ENCODE measurements at regions not wholly inside any gene's neighbourhood (a gene's known extent, or its start where the extent isn't known, plus 50 kb on each side); places are given as distances from the start of the nearest gene placed in this dataset.
"Not testable (repeated sequence)": the region's sequence is repeated elsewhere in the genome, so short reads cannot be mapped to it uniquely, and the experiment has no call there.

- no peak for DNase-seq
Measured at GRCh38 chr13:83453723-83454122, 428.6 kb downstream of the SLITRK1 start.

DNA sequence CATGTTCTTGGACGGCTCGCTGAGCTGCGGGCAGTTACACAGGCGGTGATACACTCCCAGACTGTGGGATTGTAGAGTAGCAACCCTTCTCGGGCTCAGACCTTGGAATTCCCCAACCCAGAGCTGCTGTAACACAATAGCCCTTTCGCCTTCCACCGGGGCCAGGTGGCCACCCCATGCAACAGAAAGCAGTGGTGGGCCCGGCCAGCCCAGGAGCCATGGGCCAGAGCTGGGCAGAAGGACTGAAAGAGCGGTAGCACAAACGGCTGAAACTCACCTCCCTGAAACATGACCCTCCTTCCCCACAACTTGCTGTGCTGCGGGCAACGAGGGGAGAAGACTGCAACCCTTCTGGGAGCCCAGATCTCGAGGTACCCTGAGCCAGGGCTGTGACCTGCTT lies 429.0 kb downstream of the SLITRK1 start:
- DNase-seq, result no peak

GRCh38 chr13:83452292-83452950 lies 429.9 kb downstream of the SLITRK1 start:
- no peak for DNase-seq

DNA sequence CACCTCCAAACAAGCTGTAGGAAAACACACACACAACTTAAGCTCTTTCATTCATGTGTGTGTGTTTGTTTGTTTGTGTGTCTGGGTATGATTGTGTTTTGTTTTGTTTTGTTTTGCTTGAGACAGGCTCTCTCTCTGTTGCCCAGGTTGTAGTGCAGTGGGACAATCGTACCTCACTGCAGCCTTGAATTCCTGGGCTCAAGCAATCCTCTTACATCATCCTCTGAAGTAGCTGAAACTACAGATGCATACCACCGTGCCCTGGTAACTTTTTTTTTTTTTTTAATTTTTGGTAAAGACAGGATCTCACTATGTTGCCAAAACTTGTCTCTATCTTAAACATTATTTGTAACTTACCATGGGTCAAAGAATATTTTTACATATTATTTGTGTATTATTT lies 431.7 kb downstream of the SLITRK1 start:
- no peak for DNase-seq

GRCh38 chr13:83449668-83450395 lies 432.4 kb downstream of the SLITRK1 start:
- DNase-seq, result no peak

DNA sequence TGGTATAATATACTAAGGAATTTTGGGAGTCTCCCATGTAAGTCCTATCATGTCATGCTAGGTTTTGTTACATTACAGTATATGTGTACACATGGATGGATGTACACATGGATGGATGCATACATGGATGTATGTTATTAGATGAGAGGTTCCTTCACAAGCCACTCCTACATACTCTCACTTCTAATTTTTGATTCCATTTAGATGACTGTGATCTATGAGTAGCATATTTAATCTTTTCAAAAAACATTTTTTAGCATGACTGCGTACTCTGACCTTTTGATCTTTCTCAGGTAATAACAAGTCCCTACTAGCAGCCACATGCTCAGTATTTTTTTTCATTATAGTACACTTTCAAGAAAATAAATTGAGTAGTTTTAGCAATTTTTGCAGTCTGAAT lies 441.8 kb downstream of the SLITRK1 start:
- DNase-seq, result no peak

GRCh38 chr13:83439464-83439863 lies 442.8 kb downstream of the SLITRK1 start:
- DNase-seq, result not testable (repeated sequence)

DNA sequence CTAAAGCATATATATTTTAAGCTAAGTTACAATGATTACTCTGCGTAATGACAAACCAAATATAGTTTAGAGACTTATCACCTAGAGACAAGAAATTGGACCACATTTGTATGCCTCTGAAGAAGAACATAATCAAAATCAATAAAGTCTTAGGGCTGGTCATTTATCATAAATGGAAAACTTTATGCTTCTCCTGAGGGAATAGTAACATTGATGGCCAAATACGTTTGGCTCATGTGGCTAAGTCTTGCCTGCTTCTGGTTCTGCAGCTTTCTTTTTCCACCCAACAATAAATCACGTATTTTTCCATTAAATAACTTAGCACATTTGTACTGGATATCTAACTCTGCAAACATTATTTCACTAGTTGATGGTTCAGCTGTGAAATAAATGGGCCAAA lies 458.4 kb downstream of the SLITRK1 start:
- DNase-seq, result no peak

- DNase-seq, result no peak
Measured at GRCh38 chr13:83423381-83423780, 458.9 kb downstream of the SLITRK1 start.

DNA sequence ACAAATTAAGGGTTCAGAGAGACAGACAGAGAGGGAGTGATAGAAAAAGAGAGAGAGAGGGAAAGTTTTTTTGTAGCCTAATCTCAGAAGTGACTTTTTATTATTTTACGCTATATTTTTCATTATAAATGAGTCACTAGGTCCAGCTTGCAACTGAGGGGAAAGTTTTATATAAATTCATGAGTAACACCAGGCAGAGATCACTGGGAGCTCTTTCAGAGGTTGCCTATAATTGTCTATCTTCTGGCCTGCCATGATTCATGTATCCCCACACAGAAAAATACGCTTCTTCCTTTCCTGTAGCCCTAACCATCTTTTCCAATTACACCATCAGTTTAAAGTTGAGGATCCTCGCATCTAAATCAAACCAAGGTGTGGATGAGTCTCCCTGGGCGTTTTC lies 467.9 kb downstream of the SLITRK1 start:
- DNase-seq, result no peak

- DNase-seq, result no peak
Measured at GRCh38 chr13:83386609-83387008, 495.7 kb downstream of the SLITRK1 start.

- no peak for DNase-seq
Measured at GRCh38 chr13:83378908-83379307, 503.4 kb downstream of the SLITRK1 start.

DNA sequence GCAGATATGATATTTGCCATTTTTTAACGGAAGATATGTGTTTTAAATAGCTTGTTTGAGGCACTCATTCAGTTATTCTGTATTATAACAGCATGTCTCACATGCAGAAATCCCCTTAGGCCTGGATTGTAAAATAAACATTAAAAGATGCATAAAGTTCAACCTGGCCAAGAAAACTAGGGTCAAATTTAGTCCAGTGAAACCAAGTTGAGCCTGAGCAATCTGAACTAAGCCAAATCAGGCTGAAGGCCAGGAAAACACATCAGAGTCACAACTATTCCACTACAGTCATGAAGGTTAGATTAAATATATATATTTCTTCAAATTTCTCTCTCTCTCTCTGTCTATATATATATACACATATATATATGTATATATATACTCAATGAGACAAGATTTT lies 504.8 kb downstream of the SLITRK1 start:
- DNase-seq, result no peak

DNA sequence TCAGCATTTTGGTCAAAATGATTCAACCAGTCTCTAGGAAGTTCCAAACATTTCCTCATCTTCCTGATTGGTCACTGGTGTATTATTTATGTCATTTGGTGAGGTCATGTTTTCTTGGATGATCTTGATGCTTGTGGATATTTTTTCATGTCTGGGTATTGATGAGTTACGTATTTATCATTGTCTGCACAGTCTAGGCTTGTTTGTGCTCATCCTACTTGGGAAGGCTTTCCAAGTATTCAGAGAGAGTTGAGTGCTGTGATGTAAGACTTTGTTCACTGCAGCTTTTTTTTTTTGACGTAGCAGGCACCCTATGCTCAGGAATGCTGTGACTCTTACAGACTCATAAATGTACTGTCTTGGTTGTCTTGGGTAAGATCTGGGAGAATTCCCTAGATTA lies 509.5 kb downstream of the SLITRK1 start:
- no peak for DNase-seq

GRCh38 chr13:83365723-83366122 lies 516.6 kb downstream of the SLITRK1 start:
- DNase-seq, result no peak

- no peak for DNase-seq
Measured at GRCh38 chr13:83355041-83355440, 527.2 kb downstream of the SLITRK1 start.

- DNase-seq, result no peak
Measured at GRCh38 chr13:83352391-83352790, 529.9 kb downstream of the SLITRK1 start.

GRCh38 chr13:83350569-83350968 lies 531.7 kb downstream of the SLITRK1 start:
- no peak for DNase-seq

DNA sequence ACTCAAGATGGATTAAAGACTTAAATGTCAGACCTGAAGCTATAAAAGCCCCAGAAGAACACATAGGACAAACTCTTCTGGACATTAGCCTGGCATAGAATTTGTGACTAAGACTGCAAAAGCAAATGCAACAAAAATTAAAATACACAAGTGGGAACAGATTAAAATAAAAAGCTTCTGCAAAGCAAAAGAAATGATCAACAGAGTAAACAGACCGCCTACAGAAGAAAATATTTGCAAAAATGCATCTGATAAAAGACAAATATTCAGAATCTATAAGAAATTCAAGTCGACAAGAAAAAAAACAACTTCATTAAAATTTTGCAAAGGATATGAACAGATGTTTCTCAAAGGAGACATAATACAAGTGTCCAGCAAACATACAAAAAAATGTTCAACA lies 537.8 kb downstream of the SLITRK1 start:
- no peak for DNase-seq

DNA sequence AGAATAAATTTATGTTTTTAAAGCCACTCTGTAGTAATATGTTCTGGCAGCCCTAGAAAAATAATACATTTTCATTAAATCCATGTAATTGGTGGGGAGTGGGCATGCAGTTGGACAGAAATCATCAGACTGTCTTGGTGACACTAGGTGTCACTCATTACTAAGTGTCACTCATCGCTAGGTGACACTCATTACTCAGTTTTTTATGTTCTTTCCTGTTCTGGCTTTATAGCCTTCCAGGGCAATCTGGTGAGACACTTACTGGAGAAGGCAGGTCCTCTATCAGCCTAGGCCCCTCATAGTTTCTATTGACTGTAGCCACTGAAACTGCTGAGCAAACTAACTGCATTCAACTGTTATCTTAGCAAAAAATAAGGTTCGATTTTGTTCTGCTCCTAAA lies 542.1 kb downstream of the SLITRK1 start:
- DNase-seq, result no peak

GRCh38 chr13:83333614-83334388 lies 548.5 kb downstream of the SLITRK1 start:
- no peak for DNase-seq

DNA sequence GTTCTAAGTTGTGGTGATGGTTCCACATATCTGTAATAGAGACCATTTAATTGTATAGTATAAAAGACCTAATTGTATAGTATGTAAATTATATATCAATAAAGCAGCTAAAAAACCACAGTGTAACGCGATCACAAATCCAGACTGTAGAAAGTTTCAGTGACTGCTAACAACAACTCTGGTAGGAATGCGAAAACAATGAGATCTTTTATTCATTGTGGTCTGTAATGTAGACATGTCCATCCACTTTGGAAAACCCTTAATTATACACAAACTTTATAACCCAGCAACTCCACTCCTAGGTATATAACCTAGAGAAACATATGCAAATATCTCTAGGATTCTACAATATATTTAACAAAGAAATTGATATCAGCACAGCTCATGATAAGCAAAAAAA lies 549.5 kb downstream of the SLITRK1 start:
- DNase-seq, result no peak

- no peak for DNase-seq
Measured at GRCh38 chr13:83327091-83327490, 555.2 kb downstream of the SLITRK1 start.

Data from stimulated activated CD4-positive, alpha-beta T cell treated with anti-CD3 and anti-CD28 coated beads, Interleukin-4, amount 100 ng/mL, for 24 hours (primary cell).